ENCODE measurements at regions not wholly inside any gene's neighbourhood (a gene's known extent, or its start where the extent isn't known, plus 50 kb on each side); places are given as distances from the start of the nearest gene placed in this dataset.

- no peaks in the 10 kb centered on the region for H3K9me3 ChIP-seq (ENCODE audit: control insufficient read depth in 2 of 2, insufficient read depth in 1 of 2, low read depth in 1 of 2, low read length in 1 of 2)
- no peak overlapping the region for H3K4me3 ChIP-seq (ENCODE audit: low read depth in 1 of 3, low read length in 3 of 3)
- FAIRE-seq (no peak), DNase-seq (no peak)
- no peaks in the 10 kb centered on the region for H3K27me3 ChIP-seq (ENCODE audit: control insufficient read depth in 3 of 3, insufficient read depth in 3 of 3, low read length in 3 of 3)
- no peaks in the 10 kb centered on the region for H3K36me3 ChIP-seq (ENCODE audit: control insufficient read depth in 3 of 3, insufficient read depth in 2 of 3, low read depth in 1 of 3, low read length in 3 of 3)
- WGBS, 3 donors = 96 to 99% (median 98%) methylated on average over 2 of the region's 2 CpGs
- H3K4me1 ChIP-seq (ENCODE audit: control insufficient read depth in 3 of 3, insufficient read depth in 2 of 3, low read depth in 1 of 3, low read length in 2 of 3) = peaks cover 0 to 4% (median 3%) of the 10 kb centered on the region in 3 donors
- H3K27ac ChIP-seq (ENCODE audit: low read depth in 1 of 3, low read length in 2 of 3) = no peak overlapping the region
Measured at GRCh38 chr2:70036290-70036689, 51.0 kb upstream of the PCBP1 start.

- peak overlapping the region in 1 of 3 donors; percentile 36 for H3K27ac ChIP-seq (ENCODE audit: low read depth in 1 of 3, low read length in 2 of 3)
- FAIRE-seq = no peak
- no peaks in the 10 kb centered on the region for H3K27me3 ChIP-seq (ENCODE audit: control insufficient read depth in 3 of 3, insufficient read depth in 3 of 3, low read length in 3 of 3)
Measured at GRCh38 chr2:70035344-70035844, 51.9 kb upstream of the PCBP1 start.

GRCh38 chr2:70030724-70031420, 56.4 kb upstream of the PCBP1 start:
- DNase-seq = peak in 1 of 2 donors; percentile 41
- 95 to 100% (median 96%) methylated on average over 1 of the region's 1 CpG for WGBS, 3 donors

More at GRCh38 chr2:70035344-70035844, 51.9 kb upstream of the PCBP1 start:
- no peaks in the 10 kb centered on the region for H3K9me3 ChIP-seq (ENCODE audit: control insufficient read depth in 2 of 2, insufficient read depth in 1 of 2, low read depth in 1 of 2, low read length in 1 of 2)
- no peak overlapping the region for H3K4me3 ChIP-seq (ENCODE audit: low read depth in 1 of 3, low read length in 3 of 3)
- DNase-seq = no peak
- H3K36me3 ChIP-seq (ENCODE audit: control insufficient read depth in 3 of 3, insufficient read depth in 2 of 3, low read depth in 1 of 3, low read length in 3 of 3) = no peaks in the 10 kb centered on the region
- H3K4me1 ChIP-seq (ENCODE audit: control insufficient read depth in 3 of 3, insufficient read depth in 2 of 3, low read depth in 1 of 3, low read length in 2 of 3) = peaks cover 0 to 12% (median 3%) of the 10 kb centered on the region in 3 donors
- WGBS, 3 donors = 58 to 67% (median 63%) methylated on average over 1 of the region's 1 CpG

GRCh38 chr2:70029814-70030409, 57.4 kb upstream of the PCBP1 start:
- Histone ChIP-seq H3K4me3 (ENCODE audit: low read depth in 1 of 3, low read length in 3 of 3) (no peak overlapping the region), H3K27ac (ENCODE audit: low read depth in 1 of 3, low read length in 2 of 3) (peak overlapping the region; percentile 22 to 95 (median 74)), H3K4me1 (ENCODE audit: control insufficient read depth in 3 of 3, insufficient read depth in 2 of 3, low read depth in 1 of 3, low read length in 2 of 3) (peaks cover 0 to 25% (median 3%) of the 10 kb centered on the region in 3 donors), H3K9me3 (ENCODE audit: control insufficient read depth in 2 of 2, insufficient read depth in 1 of 2, low read depth in 1 of 2, low read length in 1 of 2) (no peaks in the 10 kb centered on the region), H3K36me3 (ENCODE audit: control insufficient read depth in 3 of 3, insufficient read depth in 2 of 3, low read depth in 1 of 3, low read length in 3 of 3) (peaks cover 0 to 3% (median 0%) of the 10 kb centered on the region in 3 donors), H3K27me3 (ENCODE audit: control insufficient read depth in 3 of 3, insufficient read depth in 3 of 3, low read length in 3 of 3) (no peaks in the 10 kb centered on the region)
- DNase-seq = peak in 1 of 2 donors; percentile 89
- 44 to 57% (median 52%) methylated on average over 3 of the region's 3 CpGs for WGBS, 3 donors
- no peak for FAIRE-seq

More at GRCh38 chr2:70030724-70031420, 56.4 kb upstream of the PCBP1 start:
- Histone ChIP-seq H3K36me3 (ENCODE audit: control insufficient read depth in 3 of 3, insufficient read depth in 2 of 3, low read depth in 1 of 3, low read length in 3 of 3) (no peaks in the 10 kb centered on the region), H3K9me3 (ENCODE audit: control insufficient read depth in 2 of 2, insufficient read depth in 1 of 2, low read depth in 1 of 2, low read length in 1 of 2) (no peaks in the 10 kb centered on the region), H3K27me3 (ENCODE audit: control insufficient read depth in 3 of 3, insufficient read depth in 3 of 3, low read length in 3 of 3) (no peaks in the 10 kb centered on the region), H3K4me1 (ENCODE audit: control insufficient read depth in 3 of 3, insufficient read depth in 2 of 3, low read depth in 1 of 3, low read length in 2 of 3) (peaks cover 0 to 27% (median 3%) of the 10 kb centered on the region in 3 donors), H3K27ac (ENCODE audit: low read depth in 1 of 3, low read length in 2 of 3) (peak overlapping the region in 1 of 3 donors; percentile 95), H3K4me3 (ENCODE audit: low read depth in 1 of 3, low read length in 3 of 3) (no peak overlapping the region)
- FAIRE-seq = no peak

GRCh38 chr2:70024284-70024683, 62.9 kb upstream of the ASPRV1 start:
- DNase-seq (no peak), FAIRE-seq (no peak)
- Histone ChIP-seq H3K4me3 (ENCODE audit: low read depth in 1 of 3, low read length in 3 of 3) (no peak overlapping the region), H3K27me3 (ENCODE audit: control insufficient read depth in 3 of 3, insufficient read depth in 3 of 3, low read length in 3 of 3) (no peaks in the 10 kb centered on the region), H3K9me3 (ENCODE audit: control insufficient read depth in 2 of 2, insufficient read depth in 1 of 2, low read depth in 1 of 2, low read length in 1 of 2) (no peaks in the 10 kb centered on the region), H3K27ac (ENCODE audit: low read depth in 1 of 3, low read length in 2 of 3) (no peak overlapping the region), H3K36me3 (ENCODE audit: control insufficient read depth in 3 of 3, insufficient read depth in 2 of 3, low read depth in 1 of 3, low read length in 3 of 3) (peaks cover 0 to 9% (median 0%) of the 10 kb centered on the region in 3 donors), H3K4me1 (ENCODE audit: control insufficient read depth in 3 of 3, insufficient read depth in 2 of 3, low read depth in 1 of 3, low read length in 2 of 3) (peaks cover 0 to 5% (median 0%) of the 10 kb centered on the region in 3 donors)
- WGBS, 3 donors = 80 to 90% (median 83%) methylated on average over 3 of the region's 3 CpGs

- H3K9me3 ChIP-seq (ENCODE audit: control insufficient read depth in 2 of 2, insufficient read depth in 1 of 2, low read depth in 1 of 2, low read length in 1 of 2) = peaks cover 0 to 3% of the 10 kb centered on the region in 2 donors
- H3K4me1 ChIP-seq (ENCODE audit: control insufficient read depth in 3 of 3, insufficient read depth in 2 of 3, low read depth in 1 of 3, low read length in 2 of 3) = no peaks in the 10 kb centered on the region
- H3K4me3 ChIP-seq (ENCODE audit: low read depth in 1 of 3, low read length in 3 of 3) = no peak overlapping the region
- no peak overlapping the region for H3K27ac ChIP-seq (ENCODE audit: low read depth in 1 of 3, low read length in 2 of 3)
- WGBS, 3 donors = 84 to 99% (median 93%) methylated on average over 2 of the region's 2 CpGs
- no peaks in the 10 kb centered on the region for H3K27me3 ChIP-seq (ENCODE audit: control insufficient read depth in 3 of 3, insufficient read depth in 3 of 3, low read length in 3 of 3)
- peaks cover 0 to 6% (median 0%) of the 10 kb centered on the region in 3 donors for H3K36me3 ChIP-seq (ENCODE audit: control insufficient read depth in 3 of 3, insufficient read depth in 2 of 3, low read depth in 1 of 3, low read length in 3 of 3)
- FAIRE-seq = no peak
- no peak for DNase-seq
Measured at GRCh38 chr2:70019096-70019495, 57.7 kb upstream of the ASPRV1 start.

GRCh38 chr2:70017962-70018361, 56.5 kb upstream of the ASPRV1 start:
- 94 to 96% (median 95%) methylated on average over 8 of the region's 8 CpGs for WGBS, 3 donors
- DNase-seq (no peak), FAIRE-seq (no peak)
- no peak overlapping the region for H3K4me3 ChIP-seq (ENCODE audit: low read depth in 1 of 3, low read length in 3 of 3)
- no peak overlapping the region for H3K27ac ChIP-seq (ENCODE audit: low read depth in 1 of 3, low read length in 2 of 3)
- peaks cover 0 to 3% of the 10 kb centered on the region in 2 donors for H3K9me3 ChIP-seq (ENCODE audit: control insufficient read depth in 2 of 2, insufficient read depth in 1 of 2, low read depth in 1 of 2, low read length in 1 of 2)
- H3K36me3 ChIP-seq (ENCODE audit: control insufficient read depth in 3 of 3, insufficient read depth in 2 of 3, low read depth in 1 of 3, low read length in 3 of 3) = peaks cover 0 to 2% (median 0%) of the 10 kb centered on the region in 3 donors
- no peaks in the 10 kb centered on the region for H3K4me1 ChIP-seq (ENCODE audit: control insufficient read depth in 3 of 3, insufficient read depth in 2 of 3, low read depth in 1 of 3, low read length in 2 of 3)
- H3K27me3 ChIP-seq (ENCODE audit: control insufficient read depth in 3 of 3, insufficient read depth in 3 of 3, low read length in 3 of 3) = no peaks in the 10 kb centered on the region

GRCh38 chr2:70014959-70015358, 53.5 kb upstream of the ASPRV1 start:
- Histone ChIP-seq H3K9me3 (ENCODE audit: control insufficient read depth in 2 of 2, insufficient read depth in 1 of 2, low read depth in 1 of 2, low read length in 1 of 2) (peaks cover 0 to 3% of the 10 kb centered on the region in 2 donors), H3K4me3 (ENCODE audit: low read depth in 1 of 3, low read length in 3 of 3) (no peak overlapping the region), H3K27ac (ENCODE audit: low read depth in 1 of 3, low read length in 2 of 3) (no peak overlapping the region), H3K27me3 (ENCODE audit: control insufficient read depth in 3 of 3, insufficient read depth in 3 of 3, low read length in 3 of 3) (no peaks in the 10 kb centered on the region), H3K4me1 (ENCODE audit: control insufficient read depth in 3 of 3, insufficient read depth in 2 of 3, low read depth in 1 of 3, low read length in 2 of 3) (peaks cover 0 to 15% (median 3%) of the 10 kb centered on the region in 3 donors), H3K36me3 (ENCODE audit: control insufficient read depth in 3 of 3, insufficient read depth in 2 of 3, low read depth in 1 of 3, low read length in 3 of 3) (no peaks in the 10 kb centered on the region)
- no peak for DNase-seq
- FAIRE-seq = no peak

Measured in small intestine (tissue), 7 donors.